ENCODE measurements at regions not wholly inside any gene's neighbourhood (a gene's known extent, or its start where the extent isn't known, plus 50 kb on each side); places are given as distances from the start of the nearest gene placed in this dataset.

GRCh38 chr14:66413901-66414300, 72.3 kb upstream of the CCDC196 start:
- no peak for TF ChIP-seq BACH2 (CRISPR knock-in tag; IDR thresholded peaks at IDR 0.05; ENCODE audit: borderline replicate concordance)
- TF ChIP-seq PATZ1 (CRISPR knock-in tag; IDR thresholded peaks at IDR 0.05; ENCODE audit: borderline replicate concordance) = no peak
- TF ChIP-seq ARNTL (CRISPR knock-in tag; IDR thresholded peaks at IDR 0.05; ENCODE audit: borderline replicate concordance, low read depth) = no peak

Measured in SK-N-SH treated with all-trans-retinoic acid at 6 μM for 48 hours (cell line).